ENCODE measurements at regions not wholly inside any gene's neighbourhood (a gene's known extent, or its start where the extent isn't known, plus 50 kb on each side); places are given as distances from the start of the nearest gene placed in this dataset.

GRCh38 chr2:144082777-144083176 is 437.1 kb downstream of the ZEB2 start:
- TF ChIP-seq POLR2A (IDR thresholded peaks at IDR 0.05) (no peak), CTCF (IDR thresholded peaks at IDR 0.05) (no peak)
- no peak for DNase-seq
- H3K27ac ChIP-seq = no peak overlapping the region
- no peaks in the 10 kb centered on the region for H3K27me3 ChIP-seq
- intact Hi-C loops (cut with DNase I; ENCODE audit: low total_unique reads) = no loop called here
- no peaks in the 10 kb centered on the region for H3K36me3 ChIP-seq
- no peak overlapping the region for H3K4me3 ChIP-seq
- H3K4me1 ChIP-seq = no peaks in the 10 kb centered on the region
- no peaks in the 10 kb centered on the region for H3K9me3 ChIP-seq

DNA sequence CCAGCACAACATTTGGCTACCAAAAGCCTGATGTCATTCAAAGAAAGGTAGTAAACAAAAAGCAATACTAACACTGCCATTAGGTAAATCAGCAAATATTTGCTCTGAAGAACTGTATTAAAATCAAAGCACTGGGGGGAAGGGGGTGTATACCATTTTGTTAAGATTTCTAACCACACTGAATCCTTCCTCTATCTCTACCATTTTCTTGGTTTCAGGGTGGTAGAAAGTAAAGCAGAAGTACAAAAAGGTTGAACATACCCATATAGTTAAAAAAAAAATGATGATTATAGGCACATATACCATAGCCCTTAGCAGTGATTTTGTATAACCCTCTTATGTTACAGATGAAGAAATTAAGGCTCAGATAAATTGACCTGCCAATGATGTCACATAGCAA is 437.6 kb downstream of the ZEB2 start:
- no peaks in the 10 kb centered on the region for H3K9me3 ChIP-seq
- no peaks in the 10 kb centered on the region for H3K27me3 ChIP-seq
- no peak overlapping the region for H3K27ac ChIP-seq
- intact Hi-C loops (cut with DNase I; ENCODE audit: low total_unique reads) = no loop called here
- no peaks in the 10 kb centered on the region for H3K36me3 ChIP-seq
- TF ChIP-seq CTCF (IDR thresholded peaks at IDR 0.05) (no peak), POLR2A (IDR thresholded peaks at IDR 0.05) (no peak)
- no peak for DNase-seq
- no peaks in the 10 kb centered on the region for H3K4me1 ChIP-seq
- H3K4me3 ChIP-seq = no peak overlapping the region

DNA sequence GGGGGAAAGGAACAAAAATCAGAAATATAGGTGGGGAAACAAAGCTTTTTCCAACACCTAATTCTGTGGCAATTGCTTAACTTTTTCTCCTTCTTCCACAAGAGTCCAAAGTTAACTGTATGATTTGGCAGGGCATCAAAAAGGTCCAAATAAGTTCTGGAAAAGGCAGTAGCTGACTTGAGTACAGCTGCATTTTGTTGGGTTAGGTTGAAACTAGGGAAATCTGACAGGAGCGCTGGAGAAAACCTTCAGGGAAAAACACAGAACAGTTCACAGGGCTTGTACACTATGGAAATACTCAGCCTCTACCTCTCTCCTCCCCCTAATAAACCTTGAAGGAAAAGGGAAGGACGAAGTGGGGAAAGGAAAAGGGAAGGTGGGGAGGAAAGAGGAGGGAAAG is 438.6 kb downstream of the ZEB2 start:
- no peak overlapping the region for H3K27ac ChIP-seq

DNA sequence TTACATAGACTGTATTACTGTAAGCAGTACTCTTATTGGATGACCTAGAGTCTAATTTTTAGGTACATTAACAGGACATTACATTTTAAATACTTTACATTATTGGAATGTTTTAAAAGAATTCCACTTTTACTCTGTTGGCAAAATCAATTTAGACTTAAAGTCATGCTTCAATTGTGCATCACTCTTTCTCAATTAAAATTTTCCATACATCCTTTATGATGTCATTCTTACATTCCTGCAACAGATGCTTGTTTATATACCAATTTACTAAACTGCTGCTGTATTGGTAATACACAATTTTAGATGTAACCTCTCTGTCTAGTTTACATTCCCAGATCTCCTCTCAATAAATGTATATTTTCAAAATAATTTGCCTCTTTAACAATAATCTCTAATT is 440.1 kb downstream of the ZEB2 start:
- TF ChIP-seq POLR2A (IDR thresholded peaks at IDR 0.05) = no peak
- TF ChIP-seq CTCF (IDR thresholded peaks at IDR 0.05) = no peak
- Histone ChIP-seq H3K27ac (no peak overlapping the region), H3K9me3 (no peaks in the 10 kb centered on the region), H3K4me1 (no peaks in the 10 kb centered on the region), H3K4me3 (no peak overlapping the region), H3K36me3 (no peaks in the 10 kb centered on the region), H3K27me3 (no peaks in the 10 kb centered on the region)
- intact Hi-C loops (cut with DNase I; ENCODE audit: low total_unique reads) = no loop called here
- no peak for DNase-seq

More for the DNA sequence above, 438.6 kb downstream of the ZEB2 start:
- Histone ChIP-seq H3K27me3 (no peaks in the 10 kb centered on the region), H3K9me3 (no peaks in the 10 kb centered on the region), H3K4me1 (no peaks in the 10 kb centered on the region), H3K4me3 (no peak overlapping the region), H3K36me3 (no peaks in the 10 kb centered on the region)
- intact Hi-C loops (cut with DNase I; ENCODE audit: low total_unique reads) = no loop called here
- DNase-seq = no peak
- no peak for TF ChIP-seq CTCF (IDR thresholded peaks at IDR 0.05)
- no peak for TF ChIP-seq POLR2A (IDR thresholded peaks at IDR 0.05)

- no peaks in the 10 kb centered on the region for H3K27me3 ChIP-seq
- no peak overlapping the region for H3K27ac ChIP-seq
- no peak for TF ChIP-seq CTCF (IDR thresholded peaks at IDR 0.05)
- no peak overlapping the region for H3K4me3 ChIP-seq
- H3K4me1 ChIP-seq = no peaks in the 10 kb centered on the region
- H3K36me3 ChIP-seq = no peaks in the 10 kb centered on the region
- intact Hi-C loops (cut with DNase I; ENCODE audit: low total_unique reads) = no loop called here
- no peaks in the 10 kb centered on the region for H3K9me3 ChIP-seq
- DNase-seq = no peak
These were observed 440.9 kb downstream of the ZEB2 start for GRCh38 chr2:144078802-144079724.

Data from uterus (tissue), 3 donors.